NCI-H146 (cell line): ENCODE measurements at regions not wholly inside any gene's neighbourhood (a gene's known extent, or its start where the extent isn't known, plus 50 kb on each side); places are given as distances from the start of the nearest gene placed in this dataset.
"Not testable (repeated sequence)": the region's sequence is repeated elsewhere in the genome, so short reads cannot be mapped to it uniquely, and the experiment has no call there.

Source experiments
- DNase-seq: peaks from one replicate; lab custom pipeline; 2025; lab: John Stamatoyannopoulos, UW

GRCh38 chr11:24267014-24267413 lies 229.8 kb upstream of the LUZP2 start:
- DNase-seq, result no peak

DNA sequence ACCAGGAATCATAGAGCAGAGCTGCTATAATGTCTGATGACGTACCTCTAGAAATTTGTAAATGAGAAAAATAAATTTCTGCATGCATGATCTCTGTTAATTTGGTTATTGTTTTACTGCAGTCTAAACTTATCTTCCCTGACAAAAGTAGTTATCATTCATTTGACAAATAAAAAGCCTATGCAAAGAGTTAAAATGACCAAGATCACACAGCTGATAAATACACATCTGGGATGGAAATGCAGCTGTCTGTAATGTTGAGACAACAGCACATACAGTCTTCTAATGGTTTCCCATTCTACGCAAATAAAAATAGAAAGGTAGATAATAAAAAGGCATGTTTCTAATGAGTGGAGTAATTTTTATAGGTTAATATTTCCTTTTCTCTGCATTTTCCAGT lies 225.1 kb upstream of the LUZP2 start:
- DNase-seq, result no peak

DNA sequence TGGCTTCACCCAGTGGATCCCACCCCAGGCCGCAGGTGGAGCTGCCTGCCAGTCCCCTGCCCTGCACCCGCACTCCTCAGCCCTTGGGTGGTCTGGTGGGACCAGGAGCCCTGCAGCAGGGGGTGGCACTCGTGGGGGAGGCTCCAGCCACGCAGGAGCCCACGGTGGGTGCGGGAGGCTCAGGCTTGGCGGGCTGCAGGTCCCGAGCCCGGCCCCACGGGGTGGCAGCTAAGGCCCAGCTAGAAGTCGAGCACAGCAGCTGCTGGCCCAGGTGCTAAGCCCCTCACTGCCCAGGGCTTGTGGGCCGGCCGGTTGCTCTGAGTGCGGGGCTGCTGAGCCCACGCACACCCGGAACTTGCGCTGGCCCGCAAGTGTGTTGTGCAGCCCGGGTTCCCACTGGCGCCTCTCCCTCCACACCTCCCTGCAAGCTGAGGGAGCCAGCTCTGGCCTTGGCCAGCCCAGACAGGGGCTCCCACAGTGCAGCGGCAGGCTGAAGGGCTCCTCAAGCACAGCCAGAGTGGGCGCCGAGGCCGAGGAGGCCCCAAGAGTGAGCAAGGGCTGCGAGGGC lies 222.6 kb upstream of the LUZP2 start:
- DNase-seq, result not testable (repeated sequence)

GRCh38 chr11:24286238-24286637 lies 210.6 kb upstream of the LUZP2 start:
- no peak for DNase-seq

- no peak for DNase-seq
Observed at GRCh38 chr11:24289301-24289700, 207.6 kb upstream of the LUZP2 start.

DNA sequence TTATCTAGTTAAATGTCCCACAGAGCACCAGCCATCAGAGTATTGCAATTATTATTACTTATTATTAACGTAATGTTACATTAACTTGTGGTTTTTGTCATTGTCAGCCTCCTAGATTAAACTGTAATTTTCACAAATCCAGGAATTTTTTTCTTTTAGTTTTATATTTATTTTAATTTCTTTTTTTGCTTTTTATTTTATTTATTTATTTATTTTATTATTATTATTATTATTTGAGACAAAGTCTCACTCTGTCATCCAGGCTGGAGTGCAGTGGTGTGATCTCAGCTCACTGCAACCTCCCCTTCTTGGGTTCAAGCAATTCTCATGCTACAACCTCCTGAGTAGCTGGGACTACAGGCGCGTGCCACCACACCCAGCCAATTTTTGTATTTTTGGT lies 202.9 kb upstream of the LUZP2 start:
- no peak for DNase-seq

DNA sequence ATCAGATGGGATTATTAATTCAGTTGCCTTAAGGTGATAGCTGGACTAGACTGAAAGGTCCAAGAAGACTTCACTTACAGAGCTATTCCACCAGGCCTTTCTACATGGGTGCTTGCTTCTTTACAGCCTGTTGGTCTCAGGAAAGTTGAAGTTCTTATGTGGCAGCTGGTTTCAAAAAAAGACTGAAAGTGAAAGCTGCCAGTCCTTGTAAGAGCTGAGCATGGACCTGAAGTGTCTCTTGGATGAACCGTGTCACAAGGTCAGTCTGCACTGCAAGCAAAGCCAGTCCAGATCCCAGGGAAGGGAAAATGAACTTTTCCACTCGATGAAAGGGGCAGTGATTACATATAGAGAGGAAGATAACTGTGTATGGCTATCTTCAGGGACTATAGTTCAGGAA lies 201.5 kb upstream of the LUZP2 start:
- DNase-seq, result no peak

GRCh38 chr11:24297461-24297860 lies 199.4 kb upstream of the LUZP2 start:
- DNase-seq, result no peak

DNA sequence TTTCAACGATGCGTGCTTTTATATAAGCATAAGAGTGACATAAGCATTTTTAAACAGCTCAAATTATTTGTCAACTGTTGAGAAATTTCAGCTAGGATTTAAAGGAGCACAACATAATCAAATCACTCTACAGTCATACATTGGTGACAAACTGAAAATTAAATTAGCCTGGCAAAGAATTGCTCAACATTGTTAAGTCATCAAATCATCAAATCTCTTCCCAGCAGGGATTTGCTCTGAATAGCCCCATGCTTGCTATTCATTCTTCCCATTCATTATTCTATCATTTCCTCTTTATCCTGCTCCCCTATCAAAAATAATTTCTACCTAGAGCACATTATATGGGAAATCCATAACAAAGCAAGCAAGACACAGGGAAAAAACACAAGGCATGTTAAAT lies 198.7 kb upstream of the LUZP2 start:
- DNase-seq, result no peak

DNA sequence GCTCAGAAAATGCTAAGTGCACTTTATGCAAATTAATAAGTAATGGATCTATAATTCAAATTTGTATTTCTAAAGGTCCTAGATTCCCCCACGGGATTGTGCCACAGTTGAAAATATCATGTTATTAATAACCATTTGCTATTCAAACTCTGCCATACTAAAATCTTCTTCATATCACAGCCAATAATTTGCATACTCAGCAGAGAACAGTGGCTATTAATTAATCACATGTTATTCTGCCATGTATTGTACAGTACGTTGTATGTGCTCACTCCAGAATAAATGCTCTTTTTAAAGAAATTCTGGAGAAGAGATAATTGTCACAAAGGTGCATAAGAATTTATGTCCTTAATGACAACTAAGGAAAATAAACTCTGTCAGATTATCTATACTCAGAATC lies 184.9 kb upstream of the LUZP2 start:
- DNase-seq, result no peak

DNA sequence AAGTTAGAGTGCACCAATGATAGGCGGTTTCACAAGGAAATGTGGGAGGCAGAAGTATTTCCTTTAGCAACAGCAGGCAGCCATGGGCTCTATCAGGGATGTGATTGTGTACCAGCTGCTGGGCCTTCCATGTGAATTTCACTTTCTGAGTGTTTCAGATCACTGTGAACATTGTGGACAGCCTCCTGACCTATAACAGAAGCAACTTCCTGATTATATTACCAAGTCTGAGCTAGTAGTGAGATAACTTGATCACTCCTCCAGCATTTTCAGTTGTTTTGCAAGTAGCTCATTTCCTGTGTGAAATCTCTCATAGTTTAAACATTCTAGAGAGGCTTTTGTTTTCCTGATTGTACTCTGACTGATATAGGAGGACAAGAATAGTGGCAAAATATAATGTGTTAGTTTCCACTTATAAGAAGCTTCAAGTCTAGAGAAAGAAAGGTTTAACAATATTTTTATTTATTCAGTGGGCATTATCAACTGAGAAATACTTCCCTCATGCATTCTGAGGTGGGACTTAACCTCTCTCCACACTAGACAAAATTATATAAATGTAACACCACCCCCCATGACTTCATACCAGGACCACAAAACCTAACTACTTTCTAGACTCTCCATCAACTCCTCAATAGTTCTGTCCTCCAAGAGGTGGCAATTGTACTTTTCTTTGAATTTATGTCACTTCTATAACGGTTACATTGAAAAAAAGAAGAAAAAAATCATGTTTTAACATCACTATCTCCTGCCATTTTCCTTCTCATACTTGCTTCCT lies 184.2 kb upstream of the LUZP2 start:
- DNase-seq, result no peak

GRCh38 chr11:24321229-24321628 lies 175.6 kb upstream of the LUZP2 start:
- no peak for DNase-seq

- DNase-seq, result no peak
Observed at GRCh38 chr11:24324211-24324610, 172.6 kb upstream of the LUZP2 start.

DNA sequence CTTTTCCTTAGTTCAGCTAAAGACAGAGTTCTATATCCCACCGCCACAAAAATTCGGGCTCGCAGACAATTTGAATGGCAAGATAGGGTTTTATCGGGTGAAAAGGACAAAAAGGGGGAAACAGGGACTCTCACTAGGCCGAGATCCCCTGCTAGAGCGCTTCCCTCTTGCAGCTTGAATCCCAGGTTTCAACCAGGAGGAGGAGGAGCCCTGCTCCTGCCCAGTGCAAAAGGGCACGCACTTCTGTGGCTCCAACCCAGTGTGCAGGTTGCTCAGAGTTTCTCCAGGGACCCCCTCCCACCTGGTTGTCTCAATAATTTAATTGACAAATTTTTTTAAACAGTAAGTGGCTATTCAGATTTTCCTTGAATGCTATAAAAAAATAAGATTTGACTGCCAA lies 152.6 kb upstream of the LUZP2 start:
- DNase-seq, result no peak

DNA sequence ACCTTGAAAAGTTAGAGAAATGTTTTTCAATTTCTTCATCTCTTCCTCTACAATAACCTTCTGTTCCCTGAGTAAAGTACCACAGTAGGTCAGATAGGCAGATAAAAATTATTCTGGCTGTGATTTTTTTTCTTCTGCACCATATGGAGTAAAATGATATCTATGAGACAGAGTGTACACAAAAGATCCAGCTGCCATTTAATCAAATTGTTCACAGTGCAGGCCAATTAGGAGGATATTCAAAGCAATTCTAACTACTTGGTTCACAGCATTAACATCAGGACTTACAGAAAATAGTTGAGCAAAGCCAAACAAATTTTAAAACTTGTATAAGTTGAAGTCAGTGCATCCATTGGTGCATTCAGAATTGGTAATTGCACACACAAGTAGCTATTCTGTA lies 147.9 kb upstream of the LUZP2 start:
- DNase-seq, result no peak

DNA sequence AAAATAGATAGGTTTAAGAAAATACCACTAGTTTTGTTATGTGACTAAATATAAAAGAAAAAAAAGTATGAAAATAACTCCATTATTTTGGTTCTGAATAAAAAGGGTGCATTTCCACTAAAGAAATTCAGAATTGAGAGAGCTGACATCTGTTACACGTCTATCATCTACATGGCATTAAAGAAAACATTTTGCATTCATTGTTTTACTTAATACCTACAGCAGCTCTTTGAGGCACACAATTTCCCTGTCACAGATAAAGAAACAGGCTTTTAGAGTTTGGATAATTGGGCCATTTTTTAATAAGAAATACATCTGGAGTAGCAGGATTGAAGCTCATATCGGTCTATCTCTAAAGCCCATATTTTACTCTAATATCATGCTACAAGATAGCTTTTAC lies 145.7 kb upstream of the LUZP2 start:
- no peak for DNase-seq

GRCh38 chr11:24356501-24356900 lies 140.4 kb upstream of the LUZP2 start:
- DNase-seq, result no peak

DNA sequence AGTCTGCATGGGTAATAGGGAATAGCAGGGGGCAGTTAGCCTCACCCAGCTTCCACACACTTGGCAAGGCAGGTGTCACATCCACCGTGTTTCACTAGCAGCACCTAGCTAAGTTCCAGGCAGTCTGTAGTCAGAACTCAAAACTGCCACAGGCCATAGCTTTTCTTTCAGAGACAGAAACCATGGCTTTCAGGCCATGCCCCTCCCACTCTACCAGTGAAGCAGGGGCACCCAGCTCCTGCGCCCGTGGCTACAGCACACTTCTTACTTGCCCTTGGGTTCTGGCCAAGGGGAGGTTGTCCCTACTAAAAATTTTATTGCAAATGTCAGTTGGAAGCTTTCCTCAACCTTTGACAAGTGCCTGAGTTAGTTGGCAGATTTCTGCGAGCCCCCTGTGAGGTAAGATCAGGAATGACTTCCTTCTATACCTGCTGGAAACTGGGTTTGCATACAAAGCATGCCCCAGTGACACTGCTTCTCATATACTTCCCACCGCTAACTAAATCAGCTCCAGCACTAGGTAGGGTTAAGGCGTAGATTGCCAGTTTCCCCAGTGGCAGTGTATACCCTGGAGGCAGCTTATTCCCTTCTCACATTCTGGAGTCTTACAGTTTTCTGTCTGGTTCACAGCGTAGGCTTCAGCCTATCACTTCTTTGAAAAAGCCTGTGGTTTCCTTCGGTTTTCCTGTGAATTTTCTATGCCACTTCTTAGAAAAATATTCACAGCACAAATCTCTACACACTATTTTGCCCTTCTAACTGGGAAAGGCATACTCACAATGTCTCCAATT lies 139.0 kb upstream of the LUZP2 start:
- DNase-seq, result no peak

DNA sequence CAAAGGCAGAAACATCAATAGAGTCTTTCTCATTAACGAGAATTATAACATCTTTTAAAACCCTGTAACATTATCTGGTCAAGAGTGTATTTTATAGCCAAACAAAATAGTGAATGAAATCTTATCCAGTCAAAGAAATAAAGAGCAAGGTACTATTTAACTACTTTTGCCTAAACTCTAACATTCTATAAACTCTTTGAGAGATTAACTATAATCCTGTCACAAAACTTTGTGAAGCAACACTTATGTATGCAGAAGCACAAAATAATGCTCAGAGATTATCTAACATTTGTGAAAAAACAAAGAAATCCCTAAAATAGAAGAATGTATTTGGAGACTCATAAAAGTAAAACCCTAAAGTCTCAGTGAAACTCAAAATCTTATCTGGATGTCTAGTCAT lies 124.4 kb upstream of the LUZP2 start:
- no peak for DNase-seq

- no peak for DNase-seq
Observed at GRCh38 chr11:24373516-24373915, 123.3 kb upstream of the LUZP2 start.

DNA sequence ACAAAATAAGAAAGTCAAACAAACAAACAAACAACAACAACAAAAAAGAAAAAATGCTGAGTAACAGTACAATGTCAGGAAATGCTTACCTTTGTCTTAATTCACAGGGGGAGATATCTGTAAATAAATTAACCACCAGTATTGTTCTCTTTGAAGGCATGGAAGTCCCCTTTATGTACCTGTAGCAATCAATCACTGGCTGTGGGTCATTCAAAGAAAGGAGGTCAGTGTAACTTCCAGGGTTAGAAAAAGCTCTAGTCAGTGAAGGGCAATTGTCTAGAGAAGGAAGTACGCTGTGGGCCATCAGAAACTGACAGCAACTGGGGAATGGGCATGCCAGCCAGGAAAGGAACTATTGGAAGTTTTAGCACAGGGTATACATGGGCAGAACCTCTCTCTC lies 121.5 kb upstream of the LUZP2 start:
- no peak for DNase-seq

DNA sequence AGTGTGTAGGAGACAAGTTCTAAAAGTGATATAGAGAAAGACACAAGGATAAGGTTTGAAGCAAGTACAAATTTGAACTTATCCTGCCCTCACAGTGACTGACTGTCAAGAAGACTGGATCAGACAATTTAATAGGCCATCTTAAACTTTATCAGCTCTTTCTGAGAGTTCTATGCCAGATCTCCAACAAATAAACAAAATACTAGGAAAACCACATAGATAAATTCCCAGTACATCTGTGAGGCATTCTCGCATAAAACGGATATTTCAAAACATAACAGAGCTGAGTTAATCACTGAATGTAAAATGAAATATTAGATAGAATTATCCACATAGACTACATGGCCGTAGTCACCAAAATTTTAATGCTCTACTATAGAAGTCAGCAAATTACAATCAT lies 120.9 kb upstream of the LUZP2 start:
- DNase-seq, result no peak

- DNase-seq, result no peak
Observed at GRCh38 chr11:24383137-24383536, 113.7 kb upstream of the LUZP2 start.
